HepG2 (cell line): ENCODE measurements at regions not wholly inside any gene's neighbourhood (a gene's known extent, or its start where the extent isn't known, plus 50 kb on each side); places are given as distances from the start of the nearest gene placed in this dataset.

Experiments used
- BCL6 ChIP-seq: IDR thresholded peaks from 2 replicates; pipeline ENCODE4 v1.6.1; 2016; ENCODE audit warnings: missing genetic modification reagents, missing compliant biosample characterization
- BRCA1 ChIP-seq: sonication (generic); formaldehyde crosslinking; IDR thresholded peaks from 2 replicates; pipeline ENCODE4 v1.4.0; 2020; ENCODE audit warnings: missing genetic modification reagents
- CTCF ChIP-seq: sonication (generic); formaldehyde crosslinking; IDR thresholded peaks from 2 replicates; pipeline ENCODE4 v1.5.0; 2020; ENCODE audit warnings: mild to moderate bottlenecking, missing genetic modification reagents, moderate library complexity
- ETV5 ChIP-seq: IDR thresholded peaks from 2 replicates; pipeline ENCODE4 v1.6.1; 2018; ENCODE audit warnings: missing biosample characterization, missing genetic modification reagents, inconsistent platforms, borderline replicate concordance
- FOSL1 ChIP-seq: sonication (generic); formaldehyde crosslinking; IDR thresholded peaks from 2 replicates; pipeline ENCODE4 v1.9.0; 2021; ENCODE audit warnings: missing genetic modification reagents, borderline replicate concordance
- POLR2A ChIP-seq, 2 experiments: IDR thresholded peaks; 2 replicates each; pipeline ENCODE4 v1.6.1; 2011; ENCODE audit warnings: low read depth in 2 of 2, low read length in 2 of 2, mild to moderate bottlenecking in 1 of 2, moderate library complexity in 1 of 2; ENCODE audit not compliant: insufficient read depth in 1 of 2
- SP1 ChIP-seq, 2 experiments: fragments of 450-650 bp in 1 of 2; sonication (generic) in 1 of 2; formaldehyde crosslinking in 1 of 2; IDR thresholded peaks; 2 replicates each; pipeline versions ENCODE4 v1.4.0 to v1.6.1; 2016 to 2020; ENCODE audit warnings: missing genetic modification reagents in 1 of 2
- TAF1 ChIP-seq: sonication (generic); formaldehyde crosslinking; IDR thresholded peaks from 2 replicates; pipeline ENCODE4 v1.4.0; 2020; ENCODE audit warnings: missing genetic modification reagents
- ZBTB8A ChIP-seq: sonication (generic); formaldehyde crosslinking; IDR thresholded peaks from 2 replicates; pipeline ENCODE4 v1.4.0; 2020; ENCODE audit warnings: mild to moderate bottlenecking, low read depth, missing genetic modification reagents, borderline replicate concordance
- ZMYM3 ChIP-seq: sonication (generic); formaldehyde crosslinking; IDR thresholded peaks from 2 replicates; pipeline ENCODE4 v1.5.1; 2020; ENCODE audit warnings: mild to moderate bottlenecking, missing genetic modification reagents
- ZNF431 ChIP-seq: sonication (generic); formaldehyde crosslinking; IDR thresholded peaks from 2 replicates; pipeline ENCODE4 v1.9.0; 2022; ENCODE audit warnings: missing genetic modification reagents, low read depth, mild to moderate bottlenecking, borderline replicate concordance
- ZNF670 ChIP-seq: sonication (generic); formaldehyde crosslinking; IDR thresholded peaks from 2 replicates; pipeline ENCODE4 v1.8.0; 2022; ENCODE audit warnings: mild to moderate bottlenecking, missing genetic modification reagents, borderline replicate concordance
- ZNF790 ChIP-seq: sonication (generic); formaldehyde crosslinking; IDR thresholded peaks from 2 replicates; pipeline ENCODE4 v1.8.0; 2022; ENCODE audit warnings: missing genetic modification reagents, mild to moderate bottlenecking, borderline replicate concordance

DNA sequence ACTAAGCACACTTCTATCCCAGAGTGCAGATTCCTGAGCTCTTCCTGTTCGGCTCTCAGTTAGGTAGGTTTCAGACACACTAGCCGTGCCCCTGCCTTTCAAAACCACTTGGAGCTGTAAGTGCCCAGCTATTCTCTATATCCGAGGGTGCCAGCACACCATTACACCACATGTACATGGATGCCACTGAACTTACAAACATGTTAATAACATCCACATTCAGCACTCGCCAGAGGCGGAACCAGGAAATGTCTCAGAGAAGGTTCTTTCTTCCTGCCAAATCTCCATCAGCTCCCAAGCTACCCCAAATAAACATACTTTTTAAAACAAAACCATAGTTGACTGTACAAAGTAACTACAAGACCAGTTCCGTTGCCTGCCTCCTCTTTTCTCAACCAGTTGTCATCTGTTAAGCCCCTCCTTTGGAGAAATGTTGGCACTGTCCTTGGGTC lies 78.4 kb upstream of the CTTNBP2NL start:
- TF ChIP-seq BRCA1 (CRISPR knock-in tag) (no peak), ETV5 (CRISPR knock-in tag) (no peak), ZNF790 (CRISPR knock-in tag) (no peak), CTCF (CRISPR knock-in tag) (no peak), ZNF670 (no peak), ZBTB8A (CRISPR knock-in tag) (no peak), ZMYM3 (no peak), POLR2A (IDR thresholded peaks at IDR 0.05; ENCODE audit: insufficient read depth in 1 of 2, low read depth in 2 of 2, low read length in 2 of 2) (no peak), ZNF431 (no peak), TAF1 (CRISPR knock-in tag) (no peak), SP1 (IDR thresholded peaks at IDR 0.05) (no peak), SP1 (CRISPR knock-in tag; IDR thresholded peaks at IDR 0.05) (no peak), BCL6 (no peak), FOSL1 (CRISPR knock-in tag) (no peak)
